ENCODE measurements at regions not wholly inside any gene's neighbourhood (a gene's known extent, or its start where the extent isn't known, plus 50 kb on each side); places are given as distances from the start of the nearest gene placed in this dataset.

GRCh38 chr18:10313016-10313342 is 141.5 kb upstream of the APCDD1 start:
- TF ChIP-seq CTCF (IDR thresholded peaks at IDR 0.05; ENCODE audit: low read length) (no peak), EZH2 (optimal IDR thresholded peaks at IDR 0.05; ENCODE audit: low read depth, low read length) (no peak), EZH2phosphoT487 (IDR thresholded peaks at IDR 0.05; ENCODE audit: low read length) (no peak)

Data from MM.1S (cell line).